NAMALWA (cell line): ENCODE measurements at regions not wholly inside any gene's neighbourhood (a gene's known extent, or its start where the extent isn't known, plus 50 kb on each side); places are given as distances from the start of the nearest gene placed in this dataset.
"Not testable (repeated sequence)": the region's sequence is repeated elsewhere in the genome, so short reads cannot be mapped to it uniquely, and the experiment has no call there.

ENCODE experiments used
- DNase-seq: peaks from one replicate; pipeline ENCODE4 v3.0.0-alpha.2; 2015; ENCODE audit warnings: low spot score

GRCh38 chr18:35875566-35875965, 96.9 kb upstream of the RMP24 start:
- no peak for DNase-seq

- no peak for DNase-seq
Observed at GRCh38 chr18:35876243-35876642, 96.2 kb upstream of the RMP24 start.

- no peak for DNase-seq
Observed at GRCh38 chr18:35880788-35881455, 91.6 kb upstream of the RMP24 start.

GRCh38 chr18:35888329-35888728, 84.2 kb upstream of the RMP24 start:
- DNase-seq, result no peak

- DNase-seq, result no peak
Observed at GRCh38 chr18:35889677-35890076, 82.8 kb upstream of the RMP24 start.

GRCh38 chr18:35890323-35890722, 82.2 kb upstream of the RMP24 start:
- DNase-seq, result no peak

GRCh38 chr18:35892118-35892517, 80.4 kb upstream of the RMP24 start:
- DNase-seq, result no peak

GRCh38 chr18:35897481-35897880, 75.0 kb upstream of the RMP24 start:
- DNase-seq, result not testable (repeated sequence)

GRCh38 chr18:35904389-35905037, 68.0 kb upstream of the RMP24 start:
- DNase-seq, result no peak

- DNase-seq, result no peak
Observed at GRCh38 chr18:35905436-35905835, 67.0 kb upstream of the RMP24 start.

GRCh38 chr18:35906291-35906690, 66.2 kb upstream of the RMP24 start:
- not testable (repeated sequence) for DNase-seq

- DNase-seq, result no peak
Observed at GRCh38 chr18:35910327-35910726, 62.2 kb upstream of the RMP24 start.

- DNase-seq, result no peak
Observed at GRCh38 chr18:35912332-35912731, 60.1 kb upstream of the RMP24 start.

GRCh38 chr18:35915056-35915455, 57.4 kb upstream of the RMP24 start:
- DNase-seq, result no peak

- DNase-seq, result peak; percentile 8
Observed at GRCh38 chr18:35917043-35917442, 55.4 kb upstream of the RMP24 start.

- no peak for DNase-seq
Observed at GRCh38 chr18:35918564-35918963, 53.9 kb upstream of the RMP24 start.

- no peak for DNase-seq
Observed at GRCh38 chr18:35919179-35919578, 53.3 kb upstream of the RMP24 start.

- no peak for DNase-seq
Observed at GRCh38 chr18:35920623-35921022, 51.9 kb upstream of the RMP24 start.
